ENCODE measurements at regions not wholly inside any gene's neighbourhood (a gene's known extent, or its start where the extent isn't known, plus 50 kb on each side); places are given as distances from the start of the nearest gene placed in this dataset.

GRCh38 chr1:178646821-178647220, 78.2 kb upstream of the RALGPS2 start:
- Histone ChIP-seq H2BK5ac (ENCODE audit: low read depth, low read length, poor library complexity, severe bottlenecking) (peak overlapping the region; percentile 83), H4K5ac (ENCODE audit: low read depth, low read length) (peak overlapping the region; percentile 93), H3K9me3 (ENCODE audit: control insufficient read depth, insufficient read depth, low read length) (no peaks in the 10 kb centered on the region), H3K14ac (replicated peaks; ENCODE audit: low read depth, low read length) (peak overlapping the region; percentile 83), H3K79me1 (ENCODE audit: low read depth in 1 of 2, low read length in 2 of 2) (peaks cover 0 to 4% of the 10 kb centered on the region in 2 experiments; a peak in 2 of 4 replicates), H3K27ac (ENCODE audit: insufficient read depth, low read length) (peak overlapping the region; percentile 52; the same call in 1 of the 2 replicates), H3K36me3 (ENCODE audit: control insufficient read depth, insufficient read depth, low read length) (no peaks in the 10 kb centered on the region), H3K23ac (ENCODE audit: low read depth, low read length) (peak overlapping the region; percentile 2; the same call in 1 of the 2 replicates), H3K4me3 (ENCODE audit: insufficient read depth, low read depth, low read length) (no peak overlapping the region), H2AFZ (replicated peaks; ENCODE audit: low read length, poor library complexity) (peak overlapping the region; percentile 37), H2BK120ac (ENCODE audit: low read depth, low read length) (peak overlapping the region; percentile 93), H3K27me3 (ENCODE audit: control insufficient read depth, insufficient read depth, low read length) (no peaks in the 10 kb centered on the region), H4K8ac (ENCODE audit: low read depth in 2 of 2, low read length in 2 of 2) (peak overlapping the region; percentile 76 to 79; a peak in 3 of 4 replicates), H3K4ac (ENCODE audit: low read depth, low read length) (peak overlapping the region; percentile 92), H3K18ac (ENCODE audit: low read depth, low read length) (peak overlapping the region; percentile 97), H3K9ac (ENCODE audit: low read depth, low read length) (no peak overlapping the region), H3K9me1 (ENCODE audit: insufficient read depth, low read length) (peaks cover 20% of the 10 kb centered on the region), H2BK20ac (ENCODE audit: low read depth, low read length) (peak overlapping the region; percentile 93), H3K4me2 (ENCODE audit: low read depth, low read length) (no peak overlapping the region), H3K56ac (ENCODE audit: extremely low read depth, insufficient read depth, low read length) (no peak overlapping the region), H4K20me1 (ENCODE audit: insufficient read depth, low read length) (no peaks in the 10 kb centered on the region), H3K4me1 (ENCODE audit: control insufficient read depth, insufficient read depth, low read length) (peaks cover 26% of the 10 kb centered on the region), H2AK5ac (ENCODE audit: low read depth, low read length) (peak overlapping the region; percentile 92), H2BK15ac (ENCODE audit: low read depth, low read length) (peak overlapping the region; percentile 93; the same call in 2 of the 3 replicates), H4K91ac (ENCODE audit: insufficient read depth, low read depth, low read length) (peak overlapping the region; percentile 72), H2AK9ac (replicated peaks; ENCODE audit: low read depth, low read length, poor library complexity) (no peak overlapping the region)
- ChIA-PET CTCF (no interaction called here), POLR2A (ENCODE audit: unreplicated experiment) (no interaction called here)
- ATAC-seq (ENCODE audit: low read depth) = no peak
- intact Hi-C loops (cut with micrococcal nuclease) (loop anchor here (1.0 to 10.0 kb wide), 2 partner anchors 37 to 358 kb away; no protein-coding TSS in a partner anchor), dilution Hi-C loops (cut with HindIII; ENCODE audit: low sequenced_read_pairs, unreplicated experiment) (no loop called here), in situ Hi-C loops (cut with MboI; ENCODE audit: low sequenced_read_pairs) (no loop called here)
- DNase-seq = no peak
- WGBS, 2 experiments (ENCODE audit: extremely low coverage in 2 of 2, insufficient read length in 1 of 2) = 100% methylated on average over 1 of the region's 5 CpGs; no CpG with 5 or more reads in 1 of the 2 experiments
- no peak for TF ChIP-seq RAD21 (IDR thresholded peaks at IDR 0.05; ENCODE audit: low read length)
- no peak for TF ChIP-seq MAFK (IDR thresholded peaks at IDR 0.05; ENCODE audit: low read depth, low read length)
- TF ChIP-seq, protein P1, sequence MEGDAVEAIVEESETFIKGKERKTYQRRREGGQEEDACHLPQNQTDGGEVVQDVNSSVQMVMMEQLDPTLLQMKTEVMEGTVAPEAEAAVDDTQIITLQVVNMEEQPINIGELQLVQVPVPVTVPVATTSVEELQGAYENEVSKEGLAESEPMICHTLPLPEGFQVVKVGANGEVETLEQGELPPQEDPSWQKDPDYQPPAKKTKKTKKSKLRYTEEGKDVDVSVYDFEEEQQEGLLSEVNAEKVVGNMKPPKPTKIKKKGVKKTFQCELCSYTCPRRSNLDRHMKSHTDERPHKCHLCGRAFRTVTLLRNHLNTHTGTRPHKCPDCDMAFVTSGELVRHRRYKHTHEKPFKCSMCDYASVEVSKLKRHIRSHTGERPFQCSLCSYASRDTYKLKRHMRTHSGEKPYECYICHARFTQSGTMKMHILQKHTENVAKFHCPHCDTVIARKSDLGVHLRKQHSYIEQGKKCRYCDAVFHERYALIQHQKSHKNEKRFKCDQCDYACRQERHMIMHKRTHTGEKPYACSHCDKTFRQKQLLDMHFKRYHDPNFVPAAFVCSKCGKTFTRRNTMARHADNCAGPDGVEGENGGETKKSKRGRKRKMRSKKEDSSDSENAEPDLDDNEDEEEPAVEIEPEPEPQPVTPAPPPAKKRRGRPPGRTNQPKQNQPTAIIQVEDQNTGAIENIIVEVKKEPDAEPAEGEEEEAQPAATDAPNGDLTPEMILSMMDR (conservative IDR thresholded peaks at IDR 0.05; ENCODE audit: low read depth, low read length) = no peak
- no peak for TF ChIP-seq CHD1 (IDR thresholded peaks at IDR 0.05; ENCODE audit: low read depth, low read length)
- no peak for TF ChIP-seq NFE2L2 (IDR thresholded peaks at IDR 0.05; ENCODE audit: low read depth, low read length)
- no peak for TF ChIP-seq USF2 (IDR thresholded peaks at IDR 0.05; ENCODE audit: low read depth, low read length)
- no peak for TF ChIP-seq RFX5 (IDR thresholded peaks at IDR 0.05; ENCODE audit: low read depth, low read length)
- no peak for TF ChIP-seq FOS (IDR thresholded peaks at IDR 0.05; ENCODE audit: low read depth, low read length)
- TF ChIP-seq SMC3 (IDR thresholded peaks at IDR 0.05; ENCODE audit: low read depth, low read length) = no peak
- no peak for TF ChIP-seq RCOR1 (IDR thresholded peaks at IDR 0.05; ENCODE audit: insufficient replicate concordance, low read length)
- no TSS peak for BruUV-seq (replicated peaks)
